H9 (cell line): ENCODE measurements at regions not wholly inside any gene's neighbourhood (a gene's known extent, or its start where the extent isn't known, plus 50 kb on each side); places are given as distances from the start of the nearest gene placed in this dataset.

ENCODE experiments used
- DNase-seq: peaks from one replicate; pipeline ENCODE4 v3.0.0-alpha.2; 2017
- H2AFZ ChIP-seq: one replicate; pipeline ENCODE4 v1.6.1; 2013; ENCODE audit warnings: mild to moderate bottlenecking, low read length, control low read depth, moderate library complexity
- H2AK5ac ChIP-seq: 2 replicates; pipeline ENCODE4 v1.6.1; 2013; ENCODE audit warnings: low read length, control low read depth, mixed read lengths; ENCODE audit not compliant: insufficient read length
- H2BK120ac ChIP-seq: one replicate; pipeline ENCODE4 v1.6.1; 2013; ENCODE audit warnings: low read depth, mild to moderate bottlenecking, low read length, control low read depth, inconsistent platforms; ENCODE audit not compliant: poor library complexity, severe bottlenecking
- H2BK12ac ChIP-seq: 2 replicates; pipeline ENCODE4 v1.6.1; 2013; ENCODE audit warnings: low read length, control low read depth, mixed read lengths, low read depth; ENCODE audit not compliant: insufficient read length
- H2BK15ac ChIP-seq: 2 replicates; pipeline ENCODE4 v1.6.1; 2013; ENCODE audit warnings: low read depth, low read length, control low read depth
- H2BK20ac ChIP-seq: one replicate; pipeline ENCODE4 v1.6.1; 2013; ENCODE audit warnings: low read depth, mild to moderate bottlenecking, low read length, control low read depth, inconsistent platforms; ENCODE audit not compliant: poor library complexity, severe bottlenecking
- H2BK5ac ChIP-seq: 2 replicates; pipeline ENCODE4 v1.6.1; 2013; ENCODE audit warnings: low read length, control low read depth, mixed read lengths; ENCODE audit not compliant: insufficient read length
- H3K14ac ChIP-seq: 2 replicates; pipeline ENCODE4 v1.6.1; 2013; ENCODE audit warnings: low read length, control low read depth; ENCODE audit not compliant: insufficient read depth
- H3K18ac ChIP-seq: 2 replicates; pipeline ENCODE4 v1.6.1; 2013; ENCODE audit warnings: low read depth, mild to moderate bottlenecking, mixed read lengths, low read length, control low read depth; ENCODE audit not compliant: insufficient read length
- H3K23ac ChIP-seq: 2 replicates; pipeline ENCODE4 v1.6.1; 2013; ENCODE audit warnings: low read length, control low read depth, mixed read lengths, low read depth; ENCODE audit not compliant: insufficient read length
- H3K23me2 ChIP-seq: 2 replicates; pipeline ENCODE4 v1.6.1; 2013; ENCODE audit warnings: low read depth, mild to moderate bottlenecking, mixed read lengths, low read length, control low read depth; ENCODE audit not compliant: insufficient read length, poor library complexity, severe bottlenecking
- H3K27ac ChIP-seq: 2 replicates; pipeline ENCODE4 v1.5.1; 2013; ENCODE audit warnings: low read length, control low read depth, mixed read lengths, low read depth; ENCODE audit not compliant: insufficient read length
- H3K27me3 ChIP-seq: 2 replicates; pipeline ENCODE4 v1.6.1; 2013; ENCODE audit warnings: low read length, control low read depth, inconsistent platforms; ENCODE audit not compliant: insufficient read depth
- H3K4ac ChIP-seq: 2 replicates; pipeline ENCODE4 v1.6.1; 2013; ENCODE audit warnings: low read depth, mild to moderate bottlenecking, control low read depth, inconsistent platforms, low read length, moderate library complexity
- H3K4me1 ChIP-seq: 2 replicates; pipeline ENCODE4 v1.6.1; 2013; ENCODE audit warnings: low read length, control low read depth, inconsistent platforms; ENCODE audit not compliant: insufficient read depth
- H3K4me2 ChIP-seq: 2 replicates; pipeline ENCODE4 v1.6.1; 2013; ENCODE audit warnings: low read length, control low read depth, mixed read lengths; ENCODE audit not compliant: insufficient read length, insufficient read depth
- H3K56ac ChIP-seq: 2 replicates; pipeline ENCODE4 v1.6.1; 2013; ENCODE audit warnings: low read depth, mild to moderate bottlenecking, mixed read lengths, low read length, control low read depth; ENCODE audit not compliant: insufficient read length
- H3K79me1 ChIP-seq: 2 replicates; pipeline ENCODE4 v1.6.1; 2013; ENCODE audit warnings: low read depth, mild to moderate bottlenecking, moderate library complexity, low read length, control low read depth, inconsistent platforms; ENCODE audit not compliant: insufficient read depth, poor library complexity, severe bottlenecking
- H3K79me2 ChIP-seq: 2 replicates; pipeline ENCODE4 v1.6.1; 2013; ENCODE audit warnings: low read length, control low read depth, inconsistent platforms; ENCODE audit not compliant: insufficient read depth
- H3K9ac ChIP-seq: 2 replicates; pipeline ENCODE4 v1.6.1; 2013; ENCODE audit warnings: low read length, control low read depth, mixed read lengths; ENCODE audit not compliant: insufficient read length; ENCODE audit errors: extremely low read depth
- H3K9me3 ChIP-seq: one replicate; pipeline ENCODE4 v1.6.1; 2013; ENCODE audit warnings: low read depth, low read length, inconsistent platforms; ENCODE audit not compliant: control insufficient read depth
- H3T11ph ChIP-seq: one replicate; pipeline ENCODE4 v1.6.1; 2013; ENCODE audit warnings: mild to moderate bottlenecking, low read length, control low read depth, inconsistent platforms
- H4K20me1 ChIP-seq: one replicate; pipeline ENCODE4 v1.6.1; 2013; ENCODE audit not compliant: control insufficient read depth, insufficient read length, insufficient read depth
- H4K5ac ChIP-seq: 2 replicates; pipeline ENCODE4 v1.6.1; 2013; ENCODE audit warnings: low read depth, mild to moderate bottlenecking, mixed read lengths, low read length, control low read depth; ENCODE audit not compliant: insufficient read length
- H4K8ac ChIP-seq: replicated peaks from 2 replicates; pipeline ENCODE4 v1.6.1; 2013; ENCODE audit warnings: low read length, control low read depth, mixed read lengths, low read depth; ENCODE audit not compliant: insufficient read length
- H4K91ac ChIP-seq: 2 replicates; pipeline ENCODE4 v1.6.1; 2013; ENCODE audit warnings: low read depth, mild to moderate bottlenecking, moderate library complexity, mixed read lengths, low read length, control low read depth; ENCODE audit not compliant: insufficient read length
- H3K27ac Mint-ChIP-seq, 3 experiments: 2 replicates in 2 of 3; 3 replicates in 1 of 3; pipeline ENCODE4 v1.8.0; 2020 to 2021; ENCODE audit warnings: mixed read lengths in 3 of 3, mild to moderate bottlenecking in 1 of 3, moderate library complexity in 1 of 3
- H3K27me3 Mint-ChIP-seq: 2 replicates; pipeline ENCODE4 v1.8.0; 2021; ENCODE audit warnings: low read depth, mild to moderate bottlenecking, moderate library complexity, mixed read lengths
- H3K36me3 Mint-ChIP-seq, 3 experiments: 2 replicates in 2 of 3; 3 replicates in 1 of 3; pipeline ENCODE4 v1.8.0; 2020 to 2021; ENCODE audit warnings: low read depth in 3 of 3, mixed read lengths in 3 of 3; ENCODE audit not compliant: insufficient read depth in 1 of 3
- H3K4me1 Mint-ChIP-seq, 2 experiments: 2 replicates each; pipeline ENCODE4 v1.8.0; 2020; ENCODE audit warnings: mixed read lengths in 2 of 2
- H3K4me3 Mint-ChIP-seq, 2 experiments: 2 replicates in 1 of 2; 3 replicates in 1 of 2; pipeline ENCODE4 v1.8.0; 2020 to 2021; ENCODE audit warnings: mild to moderate bottlenecking in 2 of 2, mixed read lengths in 2 of 2, moderate library complexity in 1 of 2
- H3K9me3 Mint-ChIP-seq, 2 experiments: 2 replicates in 1 of 2; 3 replicates in 1 of 2; pipeline ENCODE4 v1.8.0; 2020; ENCODE audit warnings: mild to moderate bottlenecking in 2 of 2, mixed read lengths in 2 of 2, moderate library complexity in 1 of 2
- CTCF ChIP-seq: fragments of 200-600 bp; sonication (generic); conservative IDR thresholded peaks from 3 replicates; pipeline ENCODE4 v1.8.0; 2021; ENCODE audit warnings: antibody characterized with exemption, mild to moderate bottlenecking
- WGBS: extraction: QIAGEN DNeasy Blood & Tissue Kit; methylation state at CpG from one replicate; pipeline ENCODE4 v1.1.7; 2013; ENCODE audit warnings: missing lambda C conversion rate, low lambda C conversion rate, mixed read lengths; ENCODE audit not compliant: insufficient read length; ENCODE audit errors: extremely low coverage; 5-methylcytosine and 5-hydroxymethylcytosine counted together

- H3K4me3 Mint-ChIP-seq, result no peak overlapping the region
- Histone ChIP-seq H3K9ac (no peak overlapping the region), H3K27me3 (no peaks in the 10 kb centered on the region), H2AK5ac (no peak overlapping the region), H3K14ac (no peak overlapping the region), H3K18ac (no peak overlapping the region), H3K79me2 (no peaks in the 10 kb centered on the region), H3K4me1 (no peaks in the 10 kb centered on the region), H3K4me2 (no peak overlapping the region), H4K5ac (no peak overlapping the region), H3K79me1 (no peaks in the 10 kb centered on the region), H2BK15ac (no peak overlapping the region), H2BK5ac (no peak overlapping the region), H2BK120ac (no peak overlapping the region), H2BK20ac (no peak overlapping the region), H4K91ac (no peak overlapping the region), H3K23me2 (no peaks in the 10 kb centered on the region), H3K56ac (no peak overlapping the region), H2BK12ac (no peak overlapping the region), H3K4ac (no peak overlapping the region), H4K20me1 (peaks cover 3% of the 10 kb centered on the region), H4K8ac (no peak overlapping the region), H3K9me3 (no peaks in the 10 kb centered on the region), H3T11ph (no peak overlapping the region), H3K23ac (no peak overlapping the region), H2AFZ (no peak overlapping the region), H3K27ac (no peak overlapping the region)
- H3K36me3 Mint-ChIP-seq, result no peaks in the 10 kb centered on the region
- H3K4me1 Mint-ChIP-seq, result no peaks in the 10 kb centered on the region; a peak in 1 of 4 replicates
- no peak for TF ChIP-seq CTCF
- peaks cover 10% of the 10 kb centered on the region for H3K27me3 Mint-ChIP-seq
- no peaks in the 10 kb centered on the region; a peak in 1 of 5 replicates for H3K9me3 Mint-ChIP-seq
- DNase-seq, result no peak
- WGBS, result no CpG with 5 or more reads among the region's 17 CpGs
- no peak overlapping the region for H3K27ac Mint-ChIP-seq
Measured at GRCh38 chr13:31036731-31037695, 104.6 kb downstream of the TEX26 start.
